GM19467 (cell line): ENCODE measurements at regions not wholly inside any gene's neighbourhood (a gene's known extent, or its start where the extent isn't known, plus 50 kb on each side); places are given as distances from the start of the nearest gene placed in this dataset.

Experiments used
- ATAC-seq: cut with Tn5 transposase; IDR thresholded peaks from one replicate; pipeline ENCODE4 v1.9.1; 2021; ENCODE audit warnings: mild to moderate bottlenecking, moderate library complexity; ENCODE audit not compliant: unreplicated experiment

DNA sequence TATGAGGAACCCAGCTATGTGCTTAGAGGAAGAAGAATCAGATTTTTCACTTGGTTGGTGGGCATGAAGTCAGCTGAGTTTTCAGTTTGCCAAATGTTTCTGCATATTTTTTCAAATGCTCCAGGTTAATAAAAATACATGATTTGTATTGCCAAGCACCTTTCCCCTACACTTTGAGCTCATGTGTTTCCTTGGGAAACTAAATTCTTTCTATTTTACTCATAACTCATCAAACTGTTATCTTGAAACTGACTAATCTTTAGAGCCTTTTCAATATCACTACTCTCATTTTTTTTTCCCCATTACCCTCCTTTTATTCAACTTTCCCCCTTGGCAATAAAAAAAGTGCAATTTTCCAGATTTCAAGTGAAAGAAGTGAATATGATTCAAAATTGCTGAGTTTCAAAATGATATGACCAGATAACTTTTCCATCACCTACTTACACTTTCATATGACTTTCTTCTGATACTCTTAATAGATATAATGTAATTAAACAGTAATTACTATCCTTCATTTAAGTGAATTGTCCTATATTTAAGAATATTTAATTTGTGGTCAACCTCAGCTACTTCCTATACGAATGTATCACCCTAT is 91.9 kb upstream of the SOX6 start:
- ATAC-seq, result no peak

DNA sequence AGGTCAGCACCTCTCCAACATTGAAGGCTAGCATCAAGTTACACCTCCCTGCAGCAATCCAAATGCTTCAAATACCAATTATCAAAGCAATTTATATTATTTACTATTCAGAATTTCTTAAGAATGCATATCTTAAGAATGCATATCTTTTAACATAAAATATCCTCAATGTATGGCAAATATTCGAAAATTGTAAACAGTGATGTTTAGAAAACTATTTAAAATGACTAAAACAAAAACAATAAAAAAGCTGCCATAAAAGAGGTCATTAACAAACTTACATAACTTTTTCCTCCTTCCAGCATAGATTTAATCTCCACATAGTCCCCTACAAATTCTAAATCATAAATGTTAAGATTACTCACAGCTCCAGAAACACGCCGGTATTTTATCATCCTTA is 85.1 kb upstream of the SOX6 start:
- no peak for ATAC-seq

DNA sequence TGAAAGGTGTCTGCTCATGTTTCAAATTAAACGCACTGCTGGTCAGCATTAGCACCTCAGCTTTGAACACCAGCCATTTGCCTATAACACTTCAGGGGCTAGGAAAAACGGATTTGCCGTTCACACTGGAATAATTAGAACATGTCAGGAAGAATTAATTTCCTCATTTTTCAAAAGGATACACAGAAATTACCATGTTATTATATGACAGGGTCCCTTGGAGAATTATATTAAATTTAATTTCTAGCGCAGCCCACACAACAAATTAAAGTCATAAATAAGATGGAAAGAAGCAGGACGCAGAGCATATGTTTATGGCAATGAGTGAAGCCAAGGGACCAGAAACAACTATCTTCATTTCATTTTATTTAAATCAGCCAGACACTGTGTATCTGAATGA is 83.8 kb upstream of the SOX6 start:
- no peak for ATAC-seq

DNA sequence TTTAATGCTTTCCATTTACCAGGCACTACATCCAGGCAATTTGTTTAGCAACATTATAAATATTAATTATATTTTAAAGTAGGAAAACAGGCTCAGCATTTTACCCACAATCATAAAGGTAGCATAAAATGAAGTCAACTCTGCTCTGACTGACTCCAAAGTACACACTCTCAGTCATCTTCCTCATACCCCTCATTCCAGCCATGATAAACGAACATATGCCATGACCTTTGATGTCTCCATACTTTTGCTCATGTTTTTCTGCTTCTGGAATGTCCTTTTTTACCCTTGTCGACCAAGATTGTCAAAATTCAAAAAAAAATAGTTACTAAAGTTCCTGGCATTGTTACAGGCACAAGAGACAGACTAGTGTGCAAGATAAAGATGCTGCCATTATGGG is 77.7 kb upstream of the SOX6 start:
- no peak for ATAC-seq

DNA sequence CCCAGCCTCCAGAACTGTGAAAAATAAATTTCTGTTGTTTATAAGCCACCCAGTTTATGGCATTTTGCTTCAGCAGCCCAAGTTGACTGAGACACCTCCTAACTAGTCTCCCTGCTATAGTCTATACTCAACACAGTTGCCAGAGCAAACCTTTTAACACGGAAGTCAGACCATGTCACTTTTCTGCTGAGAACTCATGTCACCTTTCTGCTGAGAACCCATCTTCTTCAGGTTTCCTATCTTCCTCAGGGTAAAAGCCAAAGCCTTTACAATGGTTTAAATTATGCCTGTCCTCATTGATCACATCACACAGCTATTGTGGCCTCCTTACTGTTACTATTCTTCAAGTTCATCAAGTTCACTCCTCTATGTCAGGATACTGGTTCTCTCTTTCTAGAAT is 74.3 kb upstream of the SOX6 start:
- no peak for ATAC-seq

DNA sequence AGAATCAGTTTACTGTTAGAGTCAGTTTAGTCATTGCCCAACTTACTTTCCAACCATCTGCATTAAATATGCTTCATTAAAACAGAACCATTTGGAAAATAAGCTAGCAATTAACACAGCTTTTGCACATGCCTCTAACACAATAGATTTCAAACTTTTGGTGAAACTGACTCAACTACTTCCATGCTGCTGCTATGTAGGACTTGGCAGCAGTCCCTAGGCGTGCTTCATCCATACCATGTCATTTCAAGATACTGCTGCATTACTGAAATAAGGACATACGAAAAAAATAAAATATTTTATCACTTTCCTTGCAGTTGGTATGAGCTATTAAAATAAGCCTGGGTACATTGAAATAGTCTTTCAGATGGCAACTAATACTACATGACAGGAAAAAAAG is 65.5 kb upstream of the SOX6 start:
- no peak for ATAC-seq

DNA sequence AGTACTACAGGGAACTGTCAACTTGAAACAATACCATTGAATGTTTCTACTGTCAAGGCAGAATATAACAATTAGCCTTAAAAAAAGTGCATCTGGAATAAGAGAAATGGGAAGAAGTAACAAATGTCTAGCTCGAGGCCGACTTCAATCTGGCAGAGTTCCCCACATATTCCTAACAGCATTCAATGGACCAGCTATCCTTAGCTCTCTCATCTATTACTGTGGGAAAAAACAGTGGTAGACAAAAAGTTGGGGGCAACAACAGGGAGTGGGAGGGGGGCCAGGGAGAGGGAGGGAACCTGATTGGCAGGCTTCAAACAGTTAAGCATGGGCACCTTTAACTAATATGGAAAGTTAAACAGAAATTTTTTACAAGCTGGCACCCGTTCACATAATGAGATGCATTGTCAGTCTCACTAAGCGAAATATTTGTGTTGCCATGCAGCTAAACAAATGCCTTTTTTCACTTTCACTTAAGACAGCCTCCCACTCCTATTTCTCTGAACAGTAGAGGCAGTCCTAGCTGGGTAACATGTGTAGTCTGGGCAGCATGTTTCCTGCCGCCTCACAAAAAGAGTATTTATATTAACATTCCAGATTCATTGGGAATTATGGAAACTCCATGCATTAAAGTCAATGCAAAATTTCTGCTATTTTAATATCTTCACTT is 62.2 kb upstream of the SOX6 start:
- ATAC-seq, result no peak

DNA sequence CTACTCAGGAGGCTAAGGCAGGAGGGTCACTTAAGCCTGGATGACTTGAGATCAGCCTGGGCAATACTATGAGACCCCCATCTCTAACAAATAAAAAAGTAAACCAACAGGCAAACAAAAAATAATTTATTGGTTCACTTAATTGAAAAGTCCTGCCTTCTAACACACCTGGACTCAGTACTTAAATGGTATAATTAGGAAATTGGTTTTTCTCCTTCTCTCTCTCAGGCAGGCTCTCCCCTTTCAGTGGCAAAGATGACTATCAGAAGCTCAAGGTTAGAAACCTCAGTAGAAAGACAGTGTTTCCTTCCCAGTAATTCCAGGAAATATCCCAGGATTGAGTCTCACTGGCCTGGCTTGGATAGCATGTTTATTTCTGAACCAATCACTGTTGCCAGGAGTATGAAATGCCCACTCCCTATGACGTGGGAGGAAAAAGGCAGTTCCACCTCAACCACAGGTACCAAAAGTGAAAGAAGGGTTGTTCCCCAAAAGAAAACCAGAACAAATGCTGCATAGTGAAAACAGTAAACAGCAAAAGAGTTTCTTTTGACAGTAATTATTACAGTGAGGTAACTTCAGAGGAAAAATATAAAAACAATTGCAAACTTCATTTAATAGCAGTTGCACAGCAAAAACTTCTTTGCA is 56.3 kb upstream of the SOX6 start:
- no peak for ATAC-seq

DNA sequence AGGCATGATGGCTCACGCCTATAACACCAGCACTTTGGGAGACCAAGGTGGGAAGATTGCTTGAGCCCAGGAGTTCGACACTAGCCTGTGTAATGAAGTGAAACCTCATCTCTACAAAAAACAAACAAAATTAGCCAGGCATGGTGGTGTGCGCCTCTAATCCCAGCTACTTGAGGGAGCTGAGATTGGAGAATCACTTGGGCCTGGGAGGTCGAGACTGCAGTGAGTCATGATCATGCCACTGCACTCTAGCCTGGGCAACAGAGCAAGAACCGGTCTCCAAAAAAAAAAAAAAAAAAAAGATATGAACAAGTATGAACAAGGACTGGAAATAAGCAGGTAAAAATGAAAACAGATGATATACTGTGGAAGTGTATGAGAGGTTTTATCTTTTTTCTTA is 54.1 kb upstream of the SOX6 start:
- no peak for ATAC-seq

DNA sequence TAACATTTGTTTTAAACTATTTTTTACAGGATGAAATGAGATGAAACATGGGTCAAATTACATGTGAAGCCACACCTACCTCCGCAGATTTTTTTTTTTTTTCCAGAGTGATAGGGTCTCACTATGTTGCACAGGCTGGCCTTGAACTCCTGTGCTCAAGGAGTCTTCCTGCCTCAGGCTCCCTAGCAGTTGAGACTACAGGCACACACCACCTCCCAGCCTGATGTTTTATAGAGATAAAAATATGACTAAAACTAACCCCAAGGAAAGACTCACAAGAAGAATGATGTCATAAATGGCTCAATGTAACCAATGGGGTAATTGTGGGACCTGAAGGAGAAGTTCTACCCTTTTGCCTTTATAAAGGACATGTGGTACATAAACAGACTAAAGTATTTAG is 52.3 kb upstream of the SOX6 start:
- no peak for ATAC-seq

DNA sequence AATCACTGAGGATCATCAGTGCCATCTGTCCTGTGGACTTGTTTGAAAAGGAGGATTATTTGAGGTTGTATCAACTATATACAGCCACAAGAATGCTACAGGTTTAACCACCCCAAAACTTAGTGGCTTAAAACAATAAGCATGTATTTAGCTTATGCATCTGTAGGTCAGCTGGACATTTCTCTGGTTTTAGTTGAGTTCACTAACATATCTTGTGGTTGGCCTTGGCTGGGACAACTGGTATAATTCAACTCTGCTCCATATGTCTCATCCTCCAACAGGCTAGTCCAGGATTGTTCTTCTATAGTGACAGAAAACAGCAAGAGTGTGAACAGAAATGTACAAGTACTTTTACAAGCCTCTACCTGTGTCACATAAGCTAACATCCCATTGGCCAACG is 49.9 kb upstream of the SOX6 start:
- ATAC-seq, result no peak
